GM18517 (cell line): ENCODE measurements at regions not wholly inside any gene's neighbourhood (a gene's known extent, or its start where the extent isn't known, plus 50 kb on each side); places are given as distances from the start of the nearest gene placed in this dataset.

Experiments used
- ATAC-seq: cut with Tn5 transposase; IDR thresholded peaks from one replicate; pipeline ENCODE4 v1.9.1; 2021; ENCODE audit warnings: mild to moderate bottlenecking, moderate library complexity; ENCODE audit not compliant: unreplicated experiment

DNA sequence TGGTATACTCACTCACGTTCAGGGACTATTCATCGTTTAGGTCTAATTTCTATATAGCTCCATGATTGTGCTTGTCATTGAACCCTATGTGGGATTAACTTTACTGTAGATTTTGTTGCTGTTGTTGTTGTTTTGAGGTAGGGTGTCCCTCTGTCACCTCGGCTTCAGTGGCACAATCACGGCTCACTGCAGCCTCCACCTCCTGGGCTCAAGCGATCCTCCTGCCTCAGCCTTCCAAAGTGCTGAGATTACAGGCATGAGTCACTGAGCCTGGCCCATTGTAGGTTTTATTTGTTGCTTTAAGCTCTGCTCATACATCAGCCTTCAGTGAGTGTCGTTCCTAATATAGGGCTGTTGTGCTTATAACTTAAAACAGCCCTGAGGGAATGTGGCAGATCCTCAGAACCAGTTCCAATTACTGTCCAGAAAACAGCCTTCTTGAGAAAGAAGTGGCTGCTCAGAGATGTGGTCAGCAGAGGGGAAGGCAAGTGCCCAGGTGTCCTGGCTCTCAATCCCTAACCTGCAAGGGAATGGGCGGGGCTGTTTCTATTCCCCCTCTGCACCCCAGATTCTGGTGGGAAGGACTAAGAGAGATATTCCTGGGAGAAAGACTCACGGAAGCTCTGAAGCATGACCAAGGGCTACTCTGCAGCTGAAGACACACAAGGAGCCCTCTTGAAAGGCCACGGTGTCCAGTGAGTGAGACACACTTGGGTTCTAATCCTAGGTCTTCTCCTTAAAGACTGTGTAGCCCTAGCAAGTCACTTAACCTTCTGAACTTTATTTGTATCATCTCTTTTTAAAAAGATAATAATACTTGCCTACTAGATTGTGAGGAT, 79.6 kb upstream of the LCLAT1 start:
- no peak for ATAC-seq

DNA sequence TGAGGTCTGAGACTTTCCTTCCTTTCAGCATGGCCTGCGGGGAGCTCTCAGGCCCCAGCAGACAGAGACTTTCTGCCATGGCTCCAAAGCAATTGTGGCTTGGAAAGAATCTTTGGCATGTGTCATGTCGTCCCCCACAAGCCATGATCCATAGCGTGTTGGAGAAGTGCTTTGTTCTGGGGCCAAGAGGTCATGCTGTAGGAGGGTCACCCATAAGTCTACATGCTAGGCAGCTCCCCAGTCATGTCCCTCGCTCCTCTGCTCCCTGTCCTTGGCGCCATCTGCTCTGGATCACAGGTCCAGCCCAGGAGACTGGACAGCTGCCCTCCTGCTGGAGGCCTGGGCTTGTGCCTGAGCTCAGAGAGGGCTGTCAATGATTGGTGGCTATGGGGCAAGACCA, 78.8 kb upstream of the LCLAT1 start:
- no peak for ATAC-seq

DNA sequence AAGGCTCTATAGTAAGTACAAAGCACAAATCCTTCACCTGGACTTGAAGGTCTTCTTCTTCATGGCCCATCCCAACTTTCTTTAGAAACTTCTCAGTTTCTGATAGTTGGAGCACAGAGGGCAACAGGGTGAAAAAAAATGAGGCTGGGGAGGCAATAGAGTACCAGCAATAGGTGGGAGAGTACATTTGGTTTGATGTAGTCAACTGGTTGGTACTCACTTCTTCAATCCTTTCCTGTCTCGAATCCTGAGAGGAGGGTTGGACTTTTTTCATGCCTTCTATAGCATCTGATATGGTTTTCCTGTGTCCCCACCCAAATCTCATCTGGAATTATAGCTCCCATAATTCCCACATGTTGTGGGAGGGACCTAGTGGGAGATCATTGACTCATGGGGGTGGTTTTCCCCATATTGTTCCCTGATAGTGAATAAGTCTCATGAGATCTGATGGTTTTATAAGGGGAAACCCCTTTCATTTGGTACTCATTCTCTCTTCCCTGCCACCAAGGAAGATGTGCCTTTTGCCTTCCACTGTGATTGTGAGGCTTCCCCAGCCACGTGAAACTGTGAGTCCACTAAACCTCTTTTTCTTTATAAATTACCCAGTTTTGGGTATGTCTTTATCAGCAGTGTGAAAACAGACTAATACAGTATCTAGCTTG, 75.9 kb upstream of the LCLAT1 start:
- ATAC-seq = no peak

DNA sequence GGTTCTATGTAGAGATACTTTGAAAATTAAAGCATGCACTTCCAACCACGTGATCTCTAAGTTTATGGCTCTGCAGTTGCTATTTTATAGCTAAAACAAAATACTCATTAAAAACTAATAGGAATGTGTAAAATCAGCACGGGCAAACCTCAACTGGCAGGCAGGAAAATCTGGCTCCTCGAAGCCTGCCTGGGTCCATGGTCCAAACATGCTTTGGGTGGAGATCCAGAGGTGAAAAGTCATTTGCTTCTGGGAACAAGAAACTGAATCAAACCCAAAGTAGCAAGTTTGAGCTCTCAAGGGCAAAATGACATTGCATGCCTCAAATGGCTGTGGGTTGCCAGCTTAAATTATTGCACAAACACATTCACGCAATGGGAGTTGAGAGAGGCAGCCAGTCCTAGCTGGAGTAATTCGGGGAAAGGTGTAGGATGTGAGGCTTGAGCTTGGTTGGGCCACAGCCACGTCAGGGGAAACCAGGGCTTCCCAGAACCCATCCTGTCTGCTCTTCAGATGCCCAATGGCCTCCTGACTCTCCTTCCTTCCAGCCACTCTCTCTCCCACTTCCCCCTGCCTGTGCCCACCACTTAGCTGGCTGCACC, 75.2 kb upstream of the LCLAT1 start:
- ATAC-seq = no peak

DNA sequence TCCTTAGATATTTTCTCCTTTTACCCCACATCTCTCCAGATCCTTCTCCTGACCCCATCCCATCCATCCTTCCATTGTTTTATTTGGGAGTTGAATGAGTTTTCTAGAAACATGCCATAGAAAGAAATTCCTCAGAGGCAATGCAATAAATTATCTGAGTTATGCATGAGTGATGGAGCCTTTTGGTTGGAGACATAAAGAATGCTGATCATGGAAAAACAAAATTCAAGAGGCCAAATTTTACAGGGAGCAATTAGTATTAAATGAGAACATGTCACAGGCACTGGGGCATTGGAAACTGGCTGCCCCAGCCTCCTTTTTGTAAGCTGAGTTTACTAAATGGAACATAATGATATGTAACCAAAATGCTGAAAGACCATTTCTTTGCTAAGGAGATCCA, 74.2 kb upstream of the LCLAT1 start:
- no peak for ATAC-seq

DNA sequence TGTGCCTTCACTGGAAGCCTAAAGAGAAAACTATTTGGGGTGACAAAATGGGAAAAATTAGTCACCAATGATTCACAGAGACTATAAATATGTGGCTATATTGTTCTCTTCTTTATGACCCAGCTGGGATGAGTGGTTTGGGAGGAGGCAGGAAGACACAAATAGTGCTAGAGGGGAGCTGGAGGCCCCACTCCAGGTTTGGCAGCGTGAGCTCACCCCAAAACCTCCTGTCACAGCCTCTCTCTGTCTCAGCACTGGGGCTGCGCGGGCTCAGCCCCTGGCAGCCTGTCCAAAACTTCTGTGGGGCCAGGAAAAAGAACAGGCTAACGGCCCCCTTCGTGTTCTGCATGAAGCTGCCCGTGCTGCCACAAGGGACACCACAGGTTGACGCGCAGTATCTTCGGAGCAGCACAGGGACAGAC, 73.2 kb upstream of the LCLAT1 start:
- ATAC-seq = no peak

DNA sequence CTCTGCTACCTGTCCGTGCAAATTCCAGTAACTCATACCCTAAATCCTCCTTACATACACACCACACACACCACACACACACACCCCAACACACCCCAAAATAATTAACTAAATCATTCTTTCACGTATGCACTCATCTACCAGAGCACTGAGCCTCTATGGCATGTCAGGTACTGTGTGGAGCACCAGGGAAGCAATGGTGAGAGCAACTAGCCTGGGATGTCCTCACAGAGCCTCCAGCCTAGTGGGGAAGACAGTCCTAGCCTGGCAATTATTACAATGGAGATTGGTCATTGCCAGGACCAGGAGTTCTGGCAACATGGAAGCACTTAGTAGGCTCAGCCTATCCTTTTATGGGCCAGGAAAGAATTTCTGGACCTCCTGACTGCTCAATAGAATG, 72.7 kb upstream of the LCLAT1 start:
- no peak for ATAC-seq

DNA sequence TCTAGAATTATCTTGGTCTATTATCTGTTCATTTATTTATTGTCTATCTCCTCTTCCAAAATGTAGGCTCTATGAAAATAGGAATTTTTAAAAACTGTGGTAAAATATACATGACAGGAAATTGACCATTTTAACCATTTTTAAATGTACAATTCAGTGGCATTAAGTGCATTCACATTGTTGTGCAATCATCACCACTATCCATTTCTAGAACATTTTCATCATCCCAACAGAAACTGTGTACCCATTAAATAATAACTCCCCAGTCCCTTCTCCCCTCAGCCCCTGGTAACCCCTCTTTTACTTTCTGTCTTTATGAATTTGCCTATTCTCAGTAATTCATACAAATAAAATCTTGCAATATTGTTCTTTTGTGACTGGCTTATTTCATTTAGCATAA, 71.1 kb upstream of the LCLAT1 start:
- ATAC-seq = no peak

DNA sequence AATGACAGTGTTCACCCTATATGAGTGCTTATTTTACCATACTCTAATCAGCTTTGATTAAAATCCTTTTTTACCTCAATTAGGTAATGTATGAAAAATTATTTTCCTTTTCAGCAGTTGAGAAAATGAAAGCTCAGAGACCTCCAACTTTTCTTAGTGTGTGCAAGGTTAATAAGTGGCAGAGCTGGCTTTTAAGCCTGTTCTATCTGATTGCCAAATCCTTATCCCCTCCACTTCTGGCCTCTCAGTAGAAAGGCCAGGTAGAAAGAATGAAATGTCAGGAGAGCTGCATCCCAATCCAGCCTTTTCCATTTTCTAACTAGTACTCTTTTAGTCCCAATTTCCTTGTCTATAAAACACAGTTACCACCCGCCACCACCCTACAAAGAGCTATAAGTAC, 67.6 kb upstream of the LCLAT1 start:
- ATAC-seq = no peak

DNA sequence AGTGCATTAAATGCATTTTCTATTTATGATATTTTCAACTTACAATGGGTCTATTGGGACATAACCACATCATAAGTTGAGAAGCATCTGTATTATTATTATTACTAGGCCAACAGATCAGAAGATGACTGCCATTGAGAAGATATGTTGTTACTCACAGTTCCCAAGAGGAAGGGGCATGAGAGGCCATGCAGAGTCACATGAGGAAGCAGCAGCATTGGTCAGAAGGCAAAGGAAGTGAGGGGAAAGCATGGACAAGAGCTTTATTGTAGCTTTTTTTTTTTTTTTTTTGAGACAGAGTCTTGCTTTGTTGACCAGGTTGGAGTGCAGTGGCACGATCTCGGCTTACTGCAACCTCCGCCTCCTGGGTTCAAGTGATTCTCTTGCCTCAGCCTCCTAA, 66.2 kb upstream of the LCLAT1 start:
- ATAC-seq = no peak

DNA sequence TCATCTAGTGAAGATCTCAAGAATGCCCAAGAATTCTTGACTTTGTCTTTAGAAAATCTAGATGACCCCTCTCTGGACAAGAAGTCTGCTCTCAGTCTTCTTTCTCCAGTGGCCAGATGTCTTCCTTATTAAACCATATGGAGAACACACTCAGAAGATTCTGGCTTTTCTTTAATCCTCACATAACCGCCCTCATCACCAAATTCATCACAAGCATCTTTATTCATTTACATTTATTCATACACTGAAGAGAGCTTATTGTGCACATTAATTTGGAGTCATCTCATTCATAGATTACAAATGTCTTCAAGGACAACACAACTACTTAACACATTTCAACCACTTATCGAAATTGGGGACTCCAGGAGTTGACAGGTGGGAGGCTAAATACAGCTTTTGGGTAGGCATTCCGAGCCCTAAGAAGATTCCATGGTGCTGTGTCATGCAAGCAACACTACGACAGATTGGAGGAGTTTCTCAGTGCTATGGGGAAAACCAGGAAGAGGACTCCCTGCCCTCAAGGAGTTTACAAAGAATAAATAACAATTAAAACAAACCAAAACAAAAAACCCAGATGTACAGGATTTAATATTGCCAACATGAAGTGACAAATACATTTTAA, 64.8 kb upstream of the LCLAT1 start:
- ATAC-seq = no peak

DNA sequence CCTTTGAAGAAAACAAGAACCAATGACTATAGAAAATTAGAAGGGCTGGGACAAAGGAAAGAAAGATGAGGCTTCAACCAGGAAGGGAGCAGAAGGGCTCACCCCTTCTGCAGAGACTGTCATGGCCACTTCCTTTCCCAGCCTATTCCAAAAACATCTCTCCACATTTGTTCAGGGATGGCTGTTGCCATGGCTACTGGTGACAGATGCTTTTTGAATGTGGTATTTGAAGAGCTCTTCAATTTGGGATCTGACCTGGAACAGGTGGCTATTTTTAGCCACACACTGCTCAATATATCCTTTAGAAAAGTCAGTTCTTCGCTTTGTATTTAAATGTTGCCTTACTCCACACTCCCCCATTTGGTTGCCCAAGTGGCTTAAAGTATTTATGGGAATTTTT, 64.1 kb upstream of the LCLAT1 start:
- ATAC-seq = no peak

DNA sequence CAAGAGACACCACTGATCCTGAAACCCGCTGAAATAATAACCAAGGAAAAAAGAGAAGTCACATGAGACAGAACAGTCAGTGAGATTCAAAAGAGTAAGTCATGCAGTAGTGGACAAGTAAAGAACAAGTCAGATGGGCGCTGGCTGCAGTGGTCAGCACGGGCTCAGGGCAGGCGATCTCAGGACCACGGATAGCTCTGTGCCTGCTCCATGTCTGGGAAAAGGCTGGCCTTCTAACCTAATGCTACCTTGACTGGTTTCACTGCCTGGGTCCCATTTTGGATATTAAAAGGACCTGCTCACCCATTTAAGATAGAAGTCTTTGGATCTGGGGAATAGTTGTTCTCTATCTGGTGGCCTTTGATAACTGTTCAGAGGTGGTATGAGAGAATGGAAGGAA, 61.7 kb upstream of the LCLAT1 start:
- ATAC-seq = no peak

DNA sequence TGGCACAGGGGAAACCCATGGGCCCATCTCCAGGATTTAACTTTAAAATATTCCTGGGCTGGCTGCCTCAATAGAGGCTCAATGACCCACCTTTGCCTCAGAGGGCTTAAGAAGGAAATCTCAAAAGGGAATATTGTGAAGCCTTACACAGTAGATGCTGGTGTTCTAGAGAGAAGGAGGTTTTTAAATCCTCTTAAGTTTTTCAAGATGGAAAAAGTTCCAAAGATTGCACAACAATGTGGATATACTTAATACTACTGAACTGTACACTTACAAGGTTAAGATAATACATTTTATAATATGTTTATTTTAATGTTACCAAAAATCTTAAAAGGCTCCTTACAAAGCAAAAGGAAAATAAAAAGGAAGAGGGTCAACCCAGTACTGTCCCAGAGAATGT, 54.9 kb upstream of the LCLAT1 start:
- ATAC-seq = no peak

DNA sequence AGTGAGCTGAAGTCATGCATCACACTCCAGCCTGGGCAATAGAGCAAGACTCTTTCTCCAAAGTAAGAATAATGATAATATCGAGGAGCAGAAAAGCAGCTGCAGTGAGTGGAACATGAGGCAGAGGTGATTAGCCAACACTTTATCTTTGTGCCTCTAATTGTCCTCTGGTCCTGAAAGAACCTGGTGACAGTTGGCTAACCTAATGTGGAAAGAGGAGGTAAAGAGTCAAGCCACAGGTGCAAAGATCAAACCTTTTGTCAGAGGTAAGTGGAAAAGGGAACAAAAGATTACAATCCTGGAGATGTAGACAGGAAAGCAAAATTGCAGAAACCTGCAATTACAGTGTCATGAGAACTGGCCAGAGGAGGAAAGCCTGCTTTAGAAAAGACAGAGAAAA, 53.5 kb upstream of the LCLAT1 start:
- ATAC-seq = no peak

DNA sequence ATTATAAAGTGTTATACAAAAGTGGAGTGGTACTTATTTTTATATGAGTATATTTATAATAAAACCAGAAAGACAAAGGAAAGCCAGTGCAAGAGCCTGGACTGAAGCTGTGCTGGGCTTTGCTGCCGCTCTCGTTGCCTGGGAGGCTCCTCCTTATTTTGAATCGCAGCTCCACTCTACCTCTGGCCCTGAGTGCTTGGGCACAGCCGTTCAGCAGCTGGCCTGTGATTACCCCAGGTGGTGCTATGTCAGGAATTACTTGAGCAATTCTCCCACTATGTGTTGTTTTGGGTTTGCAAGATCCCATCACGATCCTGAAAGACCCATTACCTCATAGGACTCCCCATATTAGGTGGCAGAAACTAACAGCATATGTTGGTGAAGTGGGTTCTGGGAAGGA, 53.0 kb upstream of the LCLAT1 start:
- no peak for ATAC-seq

DNA sequence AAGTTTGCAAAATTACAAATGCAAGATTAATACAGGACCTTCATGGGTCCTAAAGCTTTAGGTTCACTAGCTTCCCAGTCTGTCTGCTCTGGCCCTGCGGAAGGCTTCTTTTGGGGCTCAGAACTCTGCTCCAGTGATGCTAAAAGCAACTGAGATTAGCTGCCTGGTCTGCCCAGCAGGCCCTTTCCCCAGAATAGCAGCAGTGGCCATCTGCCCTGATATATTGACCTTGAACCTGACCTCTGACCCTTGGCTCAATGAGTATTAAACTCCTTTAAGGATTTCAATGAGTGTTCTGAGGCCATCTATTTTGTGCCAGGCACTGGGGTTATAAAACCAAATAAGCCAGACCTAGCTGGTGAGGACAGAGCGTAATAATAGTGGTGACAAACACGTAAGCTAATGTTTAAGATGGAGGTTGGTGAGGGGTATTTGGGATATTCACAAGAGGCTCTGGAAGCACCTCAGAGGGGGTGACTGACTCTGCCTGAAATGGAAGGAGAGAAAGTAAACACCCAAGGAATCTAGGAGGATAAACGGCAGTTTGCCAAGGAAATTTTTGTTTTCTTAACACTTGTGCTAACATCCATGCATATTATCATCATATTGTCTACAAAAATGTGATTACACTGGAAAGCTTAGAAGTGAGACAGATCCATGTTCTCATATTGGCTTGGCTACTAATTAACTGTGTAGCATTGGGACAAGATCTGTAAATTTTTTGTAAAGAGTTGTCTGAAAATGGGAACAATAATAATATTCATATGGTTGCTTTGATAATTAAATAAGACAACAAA, 50.4 kb upstream of the LCLAT1 start:
- ATAC-seq = no peak
